GM19351 (cell line): ENCODE measurements at regions not wholly inside any gene's neighbourhood (a gene's known extent, or its start where the extent isn't known, plus 50 kb on each side); places are given as distances from the start of the nearest gene placed in this dataset.
"Not testable (repeated sequence)": the region's sequence is repeated elsewhere in the genome, so short reads cannot be mapped to it uniquely, and the experiment has no call there.

Source experiments
- ATAC-seq: cut with Tn5 transposase; IDR thresholded peaks from one replicate; pipeline ENCODE4 v1.9.1; 2021; ENCODE audit warnings: mild to moderate bottlenecking, moderate library complexity; ENCODE audit not compliant: unreplicated experiment

DNA sequence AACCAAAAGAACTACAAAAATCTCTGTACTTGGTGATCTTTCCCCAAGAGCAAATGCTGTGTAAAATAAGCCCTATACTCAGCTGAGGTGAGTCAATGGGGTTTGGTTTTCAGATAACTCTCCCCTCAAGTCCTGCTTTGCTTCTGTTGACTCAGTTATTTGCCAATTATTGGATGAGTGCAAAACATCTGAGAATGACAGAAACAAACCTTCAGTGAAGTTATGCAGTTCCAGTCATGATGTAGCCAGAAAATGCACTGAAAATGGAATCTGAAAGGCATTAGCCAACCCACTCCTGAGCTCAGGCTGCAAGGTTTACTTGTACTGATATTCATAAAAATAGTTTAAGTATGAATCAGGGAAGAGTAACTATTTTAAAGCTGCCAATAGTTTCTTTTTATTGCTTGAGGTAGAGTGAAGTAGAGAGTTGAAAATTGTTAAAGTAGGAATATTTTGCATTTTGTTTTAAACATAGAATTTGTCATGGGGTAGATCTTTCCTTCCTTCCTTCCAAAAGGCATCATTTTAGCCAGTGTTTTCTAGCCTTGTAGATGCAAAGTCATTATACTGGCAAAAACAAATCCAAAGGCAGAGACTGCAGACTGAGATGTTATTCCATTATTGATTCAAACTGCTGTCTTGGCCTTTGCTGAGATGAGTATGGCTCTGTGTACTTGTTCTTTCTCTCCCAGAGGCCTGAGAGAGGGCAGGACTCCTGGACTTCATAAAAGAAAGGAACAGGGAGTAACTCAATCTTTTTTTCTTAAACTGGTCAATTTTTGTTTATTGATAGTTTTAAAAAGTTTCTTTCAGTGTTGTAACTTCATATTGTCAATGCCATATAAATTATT is 215.3 kb downstream of the RND3 start:
- no peak for ATAC-seq

- ATAC-seq, result no peak
Observed at GRCh38 chr2:150267651-150268415, 219.6 kb downstream of the RND3 start.

DNA sequence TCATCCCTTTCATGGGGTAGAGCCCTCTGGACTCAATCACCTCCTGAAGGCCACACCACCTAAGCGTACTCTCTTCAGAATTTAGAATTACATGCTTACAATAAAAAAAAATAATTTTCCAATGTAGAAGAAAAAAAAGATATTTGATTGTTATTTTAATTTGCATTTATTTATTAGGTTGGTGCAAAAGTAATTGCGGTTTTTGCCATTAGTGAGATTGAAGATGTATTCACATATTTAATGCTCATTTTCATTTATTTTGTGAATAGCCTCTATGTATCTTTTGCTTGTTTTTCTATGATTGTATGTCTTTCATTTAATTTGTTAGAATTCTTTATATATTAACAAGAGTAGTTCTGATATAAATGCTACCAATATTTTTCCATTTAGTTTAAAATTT is 220.5 kb downstream of the RND3 start:
- no peak for ATAC-seq

DNA sequence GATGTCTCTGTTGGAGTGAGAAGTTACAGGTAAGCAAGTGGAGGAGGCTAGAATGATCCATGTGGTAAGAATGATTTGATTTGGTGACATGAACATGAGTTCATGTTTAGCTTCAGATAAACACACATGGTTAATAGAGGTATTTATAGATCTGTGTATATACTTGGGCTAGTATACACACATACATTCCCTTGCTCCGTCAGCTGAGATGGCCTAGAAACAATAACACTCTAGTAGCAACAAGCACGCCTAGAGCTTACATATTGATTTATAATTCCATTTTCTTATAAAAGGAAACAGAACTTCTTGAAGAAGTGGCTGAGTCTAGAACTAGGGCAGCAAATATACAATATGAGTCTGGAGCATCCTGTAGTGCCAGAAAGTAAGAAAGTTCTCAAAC is 223.0 kb downstream of the RND3 start:
- no peak for ATAC-seq

- ATAC-seq, result no peak
Observed at GRCh38 chr2:150261691-150262090, 225.8 kb downstream of the RND3 start.

DNA sequence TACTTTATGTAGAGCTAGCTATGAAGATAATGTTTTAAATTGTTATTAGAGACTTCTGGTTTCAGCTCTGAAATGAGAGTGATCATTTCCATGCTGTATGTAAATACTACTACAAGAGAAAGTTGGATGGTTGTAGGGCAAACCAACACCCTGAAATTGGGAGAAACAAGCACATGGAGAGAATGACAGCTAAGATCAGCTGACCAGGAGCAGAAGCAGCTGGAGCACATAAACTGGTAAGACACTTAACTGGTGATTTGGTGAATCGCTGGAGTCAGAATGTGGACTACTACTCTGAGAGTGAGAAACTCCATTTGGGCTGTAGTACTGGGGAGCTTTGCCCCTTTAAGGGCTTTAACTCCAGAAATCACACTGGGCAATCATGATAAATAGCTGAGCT is 226.8 kb downstream of the RND3 start:
- no peak for ATAC-seq

- no peak for ATAC-seq
Observed at GRCh38 chr2:150259746-150260145, 227.7 kb downstream of the RND3 start.

- no peak for ATAC-seq
Observed at GRCh38 chr2:150258781-150259307, 228.6 kb downstream of the RND3 start.

DNA sequence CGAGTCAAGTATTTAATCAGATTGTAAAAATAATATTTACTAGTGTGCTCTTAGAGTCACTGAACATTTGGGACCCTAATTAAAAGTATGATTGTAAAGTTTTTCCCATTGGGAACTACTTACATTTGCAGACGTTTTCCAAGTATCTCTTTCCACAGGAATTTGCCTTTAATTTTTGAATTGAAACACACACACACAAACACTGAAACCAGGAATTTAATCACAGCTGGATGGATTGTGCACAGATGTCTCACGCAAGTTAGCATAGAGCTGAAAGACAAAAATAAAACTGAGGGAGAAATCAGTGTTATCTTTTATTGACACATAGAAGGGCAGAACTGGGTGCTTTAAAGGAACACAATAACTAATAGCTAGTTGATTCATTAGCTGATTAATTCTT is 230.7 kb downstream of the RND3 start:
- ATAC-seq, result no peak

GRCh38 chr2:150255528-150255927 is 231.9 kb downstream of the RND3 start:
- ATAC-seq, result no peak

DNA sequence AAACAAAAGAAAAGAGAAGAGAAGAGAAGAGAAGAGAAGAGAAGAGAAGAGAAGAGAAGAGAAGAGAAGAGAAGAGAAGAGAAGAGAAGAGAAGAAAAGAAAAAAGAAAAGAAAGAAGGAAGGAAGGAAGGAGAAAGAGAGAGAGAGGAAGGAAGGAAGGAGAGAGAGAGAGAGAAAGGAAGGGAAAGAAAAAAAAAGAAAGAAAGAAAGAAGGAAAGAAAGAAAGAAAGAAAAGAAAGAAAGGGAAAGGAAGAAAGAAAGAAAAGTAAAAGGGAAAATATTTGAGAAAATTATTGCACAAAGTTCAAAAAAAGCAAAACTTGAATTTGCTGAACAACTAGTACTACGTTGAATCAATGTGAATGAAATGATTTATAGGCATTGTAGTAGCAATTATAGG is 237.7 kb downstream of the RND3 start:
- ATAC-seq, result not testable (repeated sequence)

- no peak for ATAC-seq
Observed at GRCh38 chr2:150247481-150247880, 240.0 kb downstream of the RND3 start.

- ATAC-seq, result no peak
Observed at GRCh38 chr2:150234787-150235446, 252.6 kb downstream of the RND3 start.

- ATAC-seq, result no peak
Observed at GRCh38 chr2:150232871-150233270, 254.6 kb downstream of the RND3 start.

- ATAC-seq, result no peak
Observed at GRCh38 chr2:150232321-150232720, 255.1 kb downstream of the RND3 start.

DNA sequence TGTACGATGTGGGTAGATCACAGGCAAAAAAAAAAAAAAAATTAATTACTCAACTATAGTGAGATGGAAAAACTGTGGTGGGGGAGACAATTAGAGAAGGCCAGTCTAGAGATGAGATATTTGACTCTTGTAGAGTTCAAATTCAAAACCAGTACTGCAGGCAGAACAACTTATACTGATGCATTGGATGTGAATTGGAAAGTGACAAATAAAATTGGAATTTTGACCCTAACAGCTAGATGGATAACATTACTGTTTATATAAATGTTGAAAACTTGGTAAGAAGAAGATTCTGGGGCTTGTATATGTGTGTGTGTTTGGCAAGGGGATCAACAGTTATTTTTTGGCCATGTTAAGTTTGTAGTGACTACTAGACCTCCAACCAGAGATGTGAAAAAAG is 256.9 kb downstream of the RND3 start:
- no peak for ATAC-seq

GRCh38 chr2:150230004-150230403 is 257.5 kb downstream of the RND3 start:
- no peak for ATAC-seq

DNA sequence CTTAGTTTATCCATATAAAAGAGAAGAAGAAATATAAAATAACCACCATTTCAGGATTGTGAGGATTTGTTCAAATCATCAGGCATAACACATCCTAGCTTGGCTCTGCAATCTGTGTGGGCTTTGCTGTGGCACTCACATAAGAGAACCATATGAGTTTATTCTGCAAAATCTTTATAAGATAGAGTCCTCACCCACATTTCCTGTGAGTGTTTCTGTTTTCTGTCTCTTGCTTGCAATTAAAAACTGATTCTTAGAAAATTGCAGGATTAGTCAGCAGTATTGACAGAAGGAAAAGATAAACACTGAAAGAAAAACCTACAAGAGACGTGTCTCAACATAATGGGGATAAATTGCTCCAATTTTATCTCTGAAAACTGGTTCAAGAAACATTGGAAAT is 258.5 kb downstream of the RND3 start:
- ATAC-seq, result no peak

DNA sequence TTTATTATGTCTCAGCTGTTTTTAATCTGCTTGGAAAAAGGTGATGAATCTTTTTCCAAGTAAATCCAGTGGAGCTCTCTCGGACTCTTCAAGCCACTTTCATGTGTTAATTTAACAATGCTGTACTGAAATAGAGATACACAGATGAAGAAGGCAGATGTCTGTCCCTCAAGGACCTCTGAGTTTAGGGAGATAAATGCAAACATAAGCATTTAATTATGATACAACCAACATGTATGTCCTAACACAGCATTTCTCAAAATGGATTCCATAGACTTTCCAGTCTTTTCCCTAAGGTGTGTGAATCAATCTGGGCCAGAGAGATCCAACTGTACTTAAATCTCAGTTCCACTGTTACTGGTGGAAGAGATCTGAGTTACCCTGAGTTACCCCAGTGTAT is 262.4 kb downstream of the RND3 start:
- ATAC-seq, result no peak

DNA sequence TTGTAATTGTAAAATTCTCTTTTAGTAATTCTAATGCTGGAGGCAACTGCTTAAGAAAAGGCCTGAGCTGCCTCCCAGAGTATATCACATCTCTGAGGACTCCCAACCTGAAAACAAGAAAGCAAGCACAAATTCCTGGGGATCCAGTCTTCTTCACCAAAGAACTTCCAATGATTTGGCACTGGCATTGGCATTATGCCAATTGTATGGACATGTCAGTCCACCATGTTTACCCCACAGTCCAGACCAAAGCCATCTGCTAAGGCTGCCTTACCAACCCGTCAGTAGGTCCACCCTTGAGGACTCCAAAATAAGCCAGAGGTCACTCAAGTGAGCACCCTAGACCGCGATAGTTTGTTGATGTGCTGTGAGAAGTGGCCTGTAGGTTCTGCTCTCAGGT is 263.1 kb downstream of the RND3 start:
- ATAC-seq, result no peak

GRCh38 chr2:150222942-150223341 is 264.5 kb downstream of the RND3 start:
- ATAC-seq, result no peak
